GM12891 (cell line): ENCODE measurements at regions not wholly inside any gene's neighbourhood (a gene's known extent, or its start where the extent isn't known, plus 50 kb on each side); places are given as distances from the start of the nearest gene placed in this dataset.
"Not testable (repeated sequence)": the region's sequence is repeated elsewhere in the genome, so short reads cannot be mapped to it uniquely, and the experiment has no call there.

ENCODE experiments used
- DNase-seq: peaks from one replicate; pipeline ENCODE4 v3.0.0; 2011; ENCODE audit warnings: low spot score; ENCODE audit not compliant: insufficient read length
- FAIRE-seq: peaks from 2 replicates; lab custom pipeline; 2011; peaks lifted over from hg19 to GRCh38; lab: Jason Lieb, UNC
- PAX5 ChIP-seq: IDR thresholded peaks from 2 replicates; pipeline ENCODE4 v1.6.1; 2011; ENCODE audit warnings: low read length, moderate library complexity, mild to moderate bottlenecking; ENCODE audit not compliant: insufficient read depth, severe bottlenecking
- POLR2A ChIP-seq: IDR thresholded peaks from 2 replicates; pipeline ENCODE4 v1.6.1; 2011; ENCODE audit warnings: low read depth, low read length, control low read depth
- POLR2AphosphoS5 ChIP-seq: IDR thresholded peaks from 2 replicates; pipeline ENCODE4 v1.6.1; 2011; ENCODE audit warnings: low read depth, low read length, control low read depth
- POU2F2 ChIP-seq: IDR thresholded peaks from 2 replicates; pipeline ENCODE4 v1.6.1; 2011; ENCODE audit warnings: low read depth, mild to moderate bottlenecking, control low read depth, low read length, moderate library complexity
- SPI1 ChIP-seq: IDR thresholded peaks from 2 replicates; pipeline ENCODE4 v1.6.1; 2011; ENCODE audit warnings: low read depth, low read length, control low read depth
- TAF1 ChIP-seq: IDR thresholded peaks from 2 replicates; pipeline ENCODE4 v1.6.1; 2011; ENCODE audit warnings: low read depth, low read length, control low read depth

DNA sequence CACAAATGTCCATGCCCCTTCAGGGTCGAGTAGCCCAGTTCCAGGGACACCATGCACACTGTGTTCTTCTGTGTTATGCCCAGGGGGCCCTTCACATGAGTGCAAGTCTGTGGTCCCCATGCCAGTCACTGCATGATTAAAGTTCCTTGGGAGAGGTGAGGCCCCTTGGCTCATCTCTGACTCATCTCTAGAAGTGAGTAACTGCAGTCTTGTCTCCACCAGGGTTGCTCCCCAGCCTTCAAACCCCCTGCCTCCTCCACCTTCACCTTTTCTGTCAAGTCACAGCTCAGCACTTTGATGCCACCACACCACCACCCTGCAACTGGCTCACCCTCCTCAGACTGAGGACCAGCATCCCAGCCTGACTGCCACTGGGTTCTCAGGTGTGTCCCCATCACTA is 161.7 kb downstream of the UNC5CL start:
- no peak for TF ChIP-seq SPI1
- TF ChIP-seq POU2F2: no peak
- TF ChIP-seq TAF1: no peak
- TF ChIP-seq POLR2AphosphoS5: no peak
- TF ChIP-seq PAX5: no peak
- no peak for TF ChIP-seq POLR2A
- FAIRE-seq (no peak), DNase-seq (no peak)

DNA sequence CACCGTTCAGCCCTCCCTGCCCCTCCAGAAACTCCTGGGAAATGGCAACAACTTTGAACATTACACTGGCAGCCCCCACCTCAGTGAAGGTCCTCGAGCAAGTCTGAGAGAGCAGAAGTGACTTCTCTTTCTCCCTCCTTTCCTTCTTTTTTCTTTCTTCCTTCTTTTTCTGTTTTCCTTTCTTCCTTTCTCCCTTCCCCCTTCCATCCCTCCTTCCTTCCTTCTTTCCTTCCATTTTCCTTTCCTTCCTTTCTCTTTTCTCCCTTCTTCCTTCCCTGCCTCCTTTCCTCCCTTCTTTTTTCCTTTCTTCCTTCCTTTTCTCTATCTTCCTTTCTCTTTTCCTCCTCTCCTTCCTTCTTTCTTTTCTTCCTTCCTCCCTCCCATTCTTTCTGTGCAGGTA is 162.7 kb downstream of the UNC5CL start:
- DNase-seq (no peak), FAIRE-seq (no peak)
- TF ChIP-seq SPI1 (no peak), POU2F2 (no peak), POLR2AphosphoS5 (no peak), PAX5 (no peak), POLR2A (no peak), TAF1 (no peak)

GRCh38 chr6:40874495-40874894 is 164.5 kb downstream of the UNC5CL start:
- TF ChIP-seq SPI1: no peak
- TF ChIP-seq TAF1: no peak
- no peak for TF ChIP-seq PAX5
- no peak for TF ChIP-seq POLR2A
- no peak for TF ChIP-seq POU2F2
- TF ChIP-seq POLR2AphosphoS5: no peak
- FAIRE-seq (no peak), DNase-seq (no peak)

GRCh38 chr6:40871424-40871823 is 167.6 kb downstream of the UNC5CL start:
- no peak for DNase-seq
- TF ChIP-seq POLR2A (no peak), POU2F2 (no peak), PAX5 (no peak), SPI1 (no peak), TAF1 (no peak), POLR2AphosphoS5 (no peak)
- FAIRE-seq: no peak

- DNase-seq, FAIRE-seq: not testable (repeated sequence)
Observed at GRCh38 chr6:40868089-40868865, 170.7 kb downstream of the UNC5CL start.

DNA sequence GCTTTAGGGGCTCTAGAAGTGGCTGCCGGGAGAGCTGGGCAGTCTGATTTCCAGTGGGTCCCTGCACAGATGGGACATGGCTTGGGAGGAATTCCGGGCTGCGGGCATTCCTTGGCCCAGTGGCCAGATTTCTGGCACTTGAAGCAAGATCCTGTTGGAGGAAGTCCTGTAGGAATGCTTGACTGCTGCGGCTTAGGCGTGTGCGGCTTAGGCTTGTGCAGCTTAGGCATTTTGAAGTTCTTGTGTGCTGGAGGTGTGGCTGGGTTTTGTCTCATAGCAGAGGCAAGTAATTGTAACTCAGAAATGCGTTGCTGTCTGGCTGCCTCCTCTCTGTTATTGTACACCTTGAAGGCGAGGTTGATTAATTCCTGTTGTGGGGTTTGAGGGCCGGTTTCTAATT is 171.5 kb downstream of the UNC5CL start:
- not testable (repeated sequence) for FAIRE-seq, DNase-seq

GRCh38 chr6:40865259-40865658 is 173.8 kb downstream of the UNC5CL start:
- FAIRE-seq, DNase-seq: not testable (repeated sequence)

DNA sequence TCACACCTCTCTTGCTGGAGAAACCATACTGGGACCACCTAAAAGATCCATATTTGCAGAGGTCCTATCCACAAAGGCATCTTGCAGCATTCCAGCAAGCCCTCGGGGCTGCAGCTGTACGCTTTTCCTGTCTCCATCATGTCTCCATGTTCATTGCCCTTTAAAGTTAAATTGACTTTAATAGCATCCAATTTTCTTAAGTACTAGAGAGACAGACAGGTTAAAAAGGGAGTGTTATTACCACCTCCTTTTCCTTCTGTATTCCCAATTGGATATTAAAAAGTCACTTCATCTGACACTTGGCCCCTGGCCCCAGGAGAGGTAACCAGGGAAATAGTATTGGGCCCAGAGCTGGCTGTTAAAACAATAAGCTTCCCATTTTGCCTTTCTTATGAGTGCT is 178.6 kb downstream of the UNC5CL start:
- FAIRE-seq: no peak
- DNase-seq: no peak
- TF ChIP-seq POLR2AphosphoS5 (no peak), SPI1 (no peak), POLR2A (no peak), PAX5 (no peak), POU2F2 (no peak), TAF1 (no peak)

DNA sequence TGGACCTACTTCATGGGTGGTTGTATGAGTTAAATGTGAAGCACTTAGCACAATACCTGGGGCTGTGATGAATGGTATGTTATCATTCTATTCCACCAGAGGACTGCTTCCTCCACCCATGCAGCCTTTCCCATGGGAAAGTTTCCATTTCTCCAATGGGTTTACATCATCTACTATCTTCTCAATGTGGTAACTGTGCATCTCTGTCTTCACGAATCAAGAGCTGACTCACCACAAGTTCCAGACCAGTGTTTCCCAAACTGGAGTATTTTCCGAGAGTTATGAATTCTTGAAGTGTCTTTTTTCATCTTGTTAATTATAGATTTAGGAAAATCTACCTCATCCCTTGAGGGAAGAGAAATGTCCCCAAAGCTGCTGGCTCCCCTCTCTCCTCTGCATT is 182.8 kb downstream of the UNC5CL start:
- FAIRE-seq (no peak), DNase-seq (no peak)
- no peak for TF ChIP-seq POLR2A
- no peak for TF ChIP-seq POLR2AphosphoS5
- TF ChIP-seq POU2F2: no peak
- TF ChIP-seq PAX5: no peak
- TF ChIP-seq TAF1: no peak
- no peak for TF ChIP-seq SPI1

DNA sequence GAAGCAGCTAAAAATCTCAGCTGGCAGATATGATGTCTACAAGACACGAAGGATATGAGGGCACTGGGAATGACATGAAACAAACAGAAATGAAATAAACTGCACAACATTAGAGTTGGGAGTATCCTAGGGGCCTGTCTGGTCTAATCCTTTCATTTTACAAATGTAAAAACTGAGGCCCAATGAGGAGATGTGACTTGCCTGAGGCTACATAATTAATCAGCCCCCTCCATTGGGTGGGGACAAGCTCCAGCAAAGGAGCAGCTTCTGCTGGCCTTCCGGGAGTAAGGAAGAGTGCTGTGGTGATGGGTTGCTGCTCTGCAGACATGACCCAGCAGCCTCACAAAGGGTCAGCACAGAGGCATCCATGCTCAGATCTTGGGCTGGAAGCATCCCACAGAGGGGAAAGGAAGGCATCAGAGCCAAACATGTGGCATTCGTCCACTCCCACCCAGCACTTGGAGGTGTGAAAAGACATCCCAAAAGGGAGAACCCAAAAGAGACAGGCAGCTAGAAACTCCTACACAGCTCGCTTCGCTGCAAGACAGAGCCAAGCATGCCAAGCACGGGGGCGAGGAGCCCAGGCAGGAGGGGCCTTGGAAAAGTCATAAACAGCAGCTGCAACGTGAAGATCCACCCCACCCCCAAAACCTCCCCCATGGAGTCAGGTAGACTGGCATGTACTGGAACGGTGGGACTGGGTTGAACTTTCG is 183.7 kb downstream of the UNC5CL start:
- FAIRE-seq (no peak), DNase-seq (no peak)
- no peak for TF ChIP-seq TAF1
- no peak for TF ChIP-seq PAX5
- TF ChIP-seq POU2F2: no peak
- TF ChIP-seq POLR2A: no peak
- TF ChIP-seq SPI1: no peak
- no peak for TF ChIP-seq POLR2AphosphoS5

DNA sequence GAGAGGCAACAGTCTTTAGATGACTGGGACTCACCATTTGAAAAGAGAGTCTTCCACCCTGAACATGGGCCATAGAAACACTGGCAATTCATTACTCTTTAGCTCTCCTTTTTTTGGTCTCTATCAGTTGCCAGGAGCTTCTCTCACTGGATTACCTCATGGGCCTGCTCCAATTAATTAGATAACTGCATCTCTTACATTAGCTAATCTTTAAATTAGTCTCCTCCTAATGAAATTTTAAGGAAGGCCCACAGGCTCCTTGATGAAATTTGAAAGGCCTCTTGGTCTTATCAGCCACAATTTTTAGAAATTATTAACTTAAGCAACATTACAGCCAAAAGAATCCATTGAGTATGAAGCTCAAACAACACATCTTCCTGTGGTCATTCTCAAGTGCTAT is 184.4 kb downstream of the UNC5CL start:
- no peak for TF ChIP-seq TAF1
- no peak for TF ChIP-seq PAX5
- TF ChIP-seq POLR2AphosphoS5: no peak
- no peak for TF ChIP-seq SPI1
- no peak for TF ChIP-seq POU2F2
- TF ChIP-seq POLR2A: no peak
- FAIRE-seq (no peak), DNase-seq (no peak)
